Frontal cortex (tissue), 3 donors: ENCODE measurements at regions not wholly inside any gene's neighbourhood (a gene's known extent, or its start where the extent isn't known, plus 50 kb on each side); places are given as distances from the start of the nearest gene placed in this dataset.
"Not testable (repeated sequence)": the region's sequence is repeated elsewhere in the genome, so short reads cannot be mapped to it uniquely, and the experiment has no call there.

Source experiments
- DNase-seq, 2 donors: peaks; one replicate each; pipeline ENCODE4 v3.0.0; 2012; ENCODE audit warnings: low spot score in 2 of 2
- FAIRE-seq: peaks from 2 replicates; lab custom pipeline; 2012; peaks lifted over from hg19 to GRCh38; lab: Jason Lieb, UNC
- donor health status: control.
- donor health status: control.
- donor health status: control.

- DNase-seq = no peak
- no peak for FAIRE-seq
These were observed 116.5 kb downstream of the RTP4 start for GRCh38 chr3:187484547-187485295.

DNA sequence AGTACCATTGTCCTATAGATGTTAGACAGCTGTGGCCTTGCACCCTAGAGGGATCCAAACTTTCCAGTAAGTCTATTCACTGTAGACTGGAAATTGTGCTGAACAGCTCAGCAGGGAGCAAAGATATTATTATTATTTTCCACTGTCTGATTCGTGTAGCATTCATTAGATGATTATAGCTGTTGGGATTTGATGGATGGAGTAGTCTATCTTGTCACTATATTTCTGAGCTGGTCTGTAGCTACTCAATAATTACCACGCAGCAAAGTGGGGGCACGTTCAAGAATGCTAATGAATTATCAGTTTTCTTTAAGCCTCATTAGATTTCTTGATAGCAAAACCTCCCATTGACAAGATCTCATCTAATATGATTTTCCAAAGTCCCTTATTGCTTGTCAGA is 113.2 kb downstream of the RTP4 start:
- no peak for DNase-seq
- FAIRE-seq = no peak

DNA sequence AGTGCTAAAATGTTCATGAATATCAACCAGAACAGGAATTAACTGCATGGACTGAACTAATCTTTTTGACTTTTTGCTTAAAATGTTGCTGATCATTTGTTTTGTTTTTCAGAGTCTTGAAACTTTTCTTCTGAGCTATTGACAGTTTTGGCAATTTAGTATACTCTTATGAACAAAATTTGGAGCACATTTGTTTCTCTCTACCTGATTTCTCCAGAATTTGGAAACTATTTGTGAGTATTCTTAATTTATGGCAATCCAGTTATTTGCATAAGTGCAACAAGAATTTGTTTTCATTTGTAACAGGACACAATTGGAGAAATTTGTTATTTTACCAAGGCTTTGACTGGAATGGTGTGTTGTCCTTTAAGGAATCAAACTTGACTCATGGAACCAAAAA is 107.4 kb downstream of the RTP4 start:
- FAIRE-seq, DNase-seq: not testable (repeated sequence)

DNA sequence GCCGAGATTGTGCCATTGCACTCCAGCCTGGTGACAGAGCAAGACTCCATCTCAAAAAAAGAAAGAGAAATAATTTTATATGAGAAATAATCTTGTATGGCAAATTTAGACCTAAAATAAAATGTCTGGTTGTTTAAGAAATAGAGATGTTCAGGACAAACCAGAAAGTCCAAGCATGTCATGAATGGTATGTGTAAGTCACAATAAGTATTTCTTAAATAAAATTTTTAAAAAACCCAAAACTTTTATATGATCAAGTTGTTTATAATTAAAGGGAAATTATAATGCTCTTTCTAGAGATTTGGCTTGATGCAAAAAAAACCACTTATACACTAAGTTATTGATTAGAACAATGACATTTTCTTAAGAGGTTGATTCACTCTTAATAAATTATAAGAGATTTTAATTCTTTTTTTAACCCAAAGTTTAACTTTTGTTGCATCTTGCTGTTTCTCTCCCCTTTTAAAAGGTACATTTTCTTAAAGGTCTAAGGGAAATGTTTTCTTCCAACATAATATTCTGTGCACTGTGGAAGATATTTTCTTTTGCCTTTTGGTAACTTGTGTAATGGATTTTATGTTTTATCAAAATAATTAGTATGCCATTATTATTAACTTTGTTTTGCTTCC is 105.7 kb downstream of the RTP4 start:
- no peak for DNase-seq
- peak; percentile 21 for FAIRE-seq

DNA sequence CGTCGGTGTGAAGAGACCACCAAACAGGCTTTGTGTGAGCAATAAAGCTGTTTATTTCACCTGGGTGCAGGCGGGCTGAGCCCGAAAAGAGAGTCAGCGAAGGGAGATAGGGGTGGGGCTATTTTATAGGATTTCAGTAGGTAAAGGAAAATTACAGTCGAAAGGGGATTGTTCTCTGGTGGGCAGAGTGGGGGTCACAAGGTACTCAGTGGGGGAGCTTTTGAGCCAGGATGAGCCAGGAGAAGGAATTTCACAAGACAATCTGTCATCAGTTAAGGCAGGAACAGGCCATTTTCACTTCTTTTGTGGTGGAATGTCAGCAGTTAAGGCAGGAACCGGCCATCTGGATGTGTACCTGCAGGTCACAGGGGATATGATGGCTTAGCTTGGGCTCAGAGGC is 98.1 kb downstream of the RTP4 start:
- not testable (repeated sequence) for DNase-seq, FAIRE-seq

- DNase-seq = no peak
- FAIRE-seq = no peak
These were observed 97.3 kb downstream of the RTP4 start for GRCh38 chr3:187465503-187465902.

DNA sequence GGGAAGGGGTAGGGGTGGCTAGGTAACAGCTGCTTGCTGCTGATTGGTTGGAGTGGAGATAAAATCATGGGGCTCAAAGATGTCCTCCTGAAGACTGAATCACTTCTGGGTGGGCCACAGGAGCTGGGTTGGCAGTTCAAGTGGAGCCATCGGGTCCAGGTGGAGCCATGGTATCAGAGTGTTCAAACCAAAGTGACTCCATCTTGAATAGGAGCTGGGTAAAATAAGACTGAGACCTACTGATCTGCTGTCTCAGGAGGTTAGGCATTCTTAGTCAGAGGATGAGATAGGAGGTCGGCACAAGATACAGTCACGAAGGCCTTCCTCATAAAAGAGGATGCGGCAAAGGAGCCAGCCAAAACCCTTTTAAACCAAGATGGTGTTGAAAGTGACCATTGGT is 96.5 kb downstream of the RTP4 start:
- no peak for FAIRE-seq
- no peak for DNase-seq

- FAIRE-seq = no peak
- no peak for DNase-seq
These were observed 90.7 kb downstream of the RTP4 start for GRCh38 chr3:187458921-187459320.

- DNase-seq = no peak
- FAIRE-seq = no peak
These were observed 90.2 kb downstream of the RTP4 start for GRCh38 chr3:187458383-187458782.

DNA sequence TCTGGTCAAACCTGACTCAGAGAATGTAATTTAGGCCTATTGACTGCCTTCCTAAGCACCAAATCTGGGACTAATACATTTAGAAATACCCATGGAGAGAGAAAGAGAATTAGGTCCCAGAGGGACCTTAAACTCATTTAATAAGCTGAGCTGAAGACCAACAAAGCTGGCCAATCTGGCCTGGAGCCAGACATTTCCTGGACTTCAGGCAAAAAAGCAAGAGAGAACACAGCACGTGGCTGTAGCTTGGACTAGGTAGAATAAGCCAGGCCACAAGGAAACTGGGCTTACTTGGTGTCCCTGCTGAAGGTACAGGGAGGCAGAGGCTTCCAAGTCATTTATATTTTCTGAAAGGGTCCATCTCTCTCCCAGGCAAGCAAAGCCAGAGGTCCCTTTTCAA is 88.1 kb downstream of the RTP4 start:
- FAIRE-seq (no peak), DNase-seq (no peak)

DNA sequence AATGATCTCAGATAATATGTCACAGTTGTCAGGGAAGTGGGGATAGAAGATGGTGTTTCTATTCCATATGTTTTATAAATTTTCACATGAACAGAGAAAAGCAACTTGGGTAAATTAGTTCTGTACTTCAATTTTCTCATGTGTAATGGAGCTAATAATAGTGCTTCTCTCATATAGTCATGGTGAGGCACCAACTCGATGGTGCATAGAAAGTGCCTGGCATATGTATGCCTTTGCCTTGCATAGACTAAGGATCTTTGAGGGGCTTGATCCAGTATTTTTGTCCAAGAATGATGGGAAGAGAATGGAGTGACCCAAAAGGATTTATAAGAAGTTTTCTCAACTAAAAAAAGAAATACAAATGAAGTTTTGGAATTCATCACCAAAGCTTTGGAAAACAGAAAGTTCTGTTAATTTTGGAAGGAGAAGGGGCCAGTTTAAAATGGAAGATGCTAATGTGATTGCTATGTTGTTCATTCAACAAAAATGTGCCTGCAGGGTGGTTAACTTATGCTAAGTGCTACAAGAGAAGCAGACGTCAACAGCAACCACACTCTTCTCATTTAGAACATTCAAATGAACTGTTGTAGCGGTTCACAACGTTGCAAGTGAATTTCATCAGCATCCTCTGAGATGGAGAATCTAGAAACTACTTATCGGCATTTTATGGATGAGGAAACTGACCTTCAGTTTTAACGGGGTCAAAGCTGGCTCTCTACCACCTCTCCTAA is 86.1 kb downstream of the RTP4 start:
- DNase-seq = no peak
- no peak for FAIRE-seq

- FAIRE-seq (no peak), DNase-seq (no peak)
These were observed 82.4 kb downstream of the RTP4 start for GRCh38 chr3:187450431-187451190.

GRCh38 chr3:187448674-187449073 is 80.5 kb downstream of the RTP4 start:
- DNase-seq (no peak), FAIRE-seq (no peak)

DNA sequence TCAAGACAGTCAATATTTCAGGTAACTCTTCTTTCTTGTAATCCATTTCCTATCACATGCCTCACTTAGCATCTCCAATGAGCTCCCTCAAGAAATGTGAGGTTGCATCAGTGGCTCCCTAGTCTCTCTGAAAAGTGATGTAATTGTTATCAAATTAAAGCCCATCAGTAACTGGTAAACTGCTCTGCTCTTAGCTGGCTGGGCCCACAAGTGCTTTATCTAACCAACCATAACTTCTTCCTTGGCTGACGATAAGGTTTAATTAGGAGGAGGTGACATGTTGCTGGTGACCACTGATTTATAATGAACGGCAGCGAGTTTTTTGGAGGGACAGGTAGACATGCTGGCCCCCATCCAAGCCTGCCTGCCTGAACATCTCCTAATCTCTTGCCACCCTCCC is 79.6 kb downstream of the RTP4 start:
- DNase-seq (no peak), FAIRE-seq (no peak)

DNA sequence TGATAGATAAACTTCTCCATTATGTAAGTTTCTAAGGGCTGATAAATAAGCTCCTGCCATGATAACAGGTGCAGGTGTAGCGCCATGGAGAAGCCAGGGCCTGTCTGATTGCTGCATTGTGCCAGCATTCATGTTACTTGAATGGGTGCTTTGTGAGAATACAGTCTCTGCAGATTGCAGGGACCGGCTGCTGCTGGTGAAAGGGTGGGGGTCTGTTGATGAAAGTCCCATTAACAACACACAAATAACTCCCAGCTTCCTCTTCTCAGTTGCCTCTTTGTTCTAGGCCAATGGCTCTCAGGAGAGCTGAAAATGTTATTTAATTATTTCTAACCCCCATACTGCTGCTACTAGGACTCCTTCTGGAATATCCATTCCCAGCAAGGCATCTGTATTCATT is 77.2 kb downstream of the RTP4 start:
- DNase-seq = no peak

DNA sequence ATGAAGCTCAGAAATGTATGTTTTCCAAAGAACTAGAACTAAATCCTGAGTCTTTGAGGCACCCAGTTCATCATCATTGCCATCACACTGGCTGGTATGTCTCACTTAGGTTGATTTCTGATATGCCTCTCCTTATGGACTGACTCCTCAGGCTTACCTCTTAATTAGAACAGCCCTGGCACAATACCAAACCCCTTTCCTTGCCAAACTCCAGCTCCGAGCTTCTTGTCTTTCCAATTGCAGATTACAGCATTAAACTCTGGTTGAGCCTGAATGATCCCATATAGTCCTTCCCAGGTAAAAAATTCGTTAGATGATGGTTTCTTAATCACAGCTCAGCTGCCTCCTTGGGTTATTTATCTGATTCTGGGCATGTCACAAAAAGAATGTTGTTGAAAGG is 66.3 kb downstream of the RTP4 start:
- FAIRE-seq (no peak), DNase-seq (no peak)

More for the DNA sequence above, 77.2 kb downstream of the RTP4 start:
- no peak for FAIRE-seq

DNA sequence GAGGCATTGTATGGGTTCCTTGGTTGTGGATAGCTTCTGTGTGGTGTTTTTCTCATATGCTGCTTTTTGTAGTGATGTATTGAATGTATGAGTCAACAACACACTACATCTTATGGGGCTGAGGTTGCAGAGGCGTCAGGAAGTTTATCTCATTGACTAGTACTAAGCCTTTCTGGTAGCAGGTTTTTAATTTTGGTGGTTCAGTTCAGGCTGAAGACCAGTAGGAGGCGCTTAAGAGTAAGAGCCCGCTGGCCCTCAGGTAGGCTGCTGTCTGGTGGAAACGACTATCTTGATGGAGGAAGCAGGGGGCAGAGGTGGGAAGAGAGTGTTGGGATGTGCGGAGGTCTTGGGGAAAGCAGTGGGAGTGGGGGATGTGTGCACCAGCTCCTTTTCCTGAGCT is 62.4 kb downstream of the RTP4 start:
- DNase-seq (no peak), FAIRE-seq (no peak)
